ENCODE measurements at regions not wholly inside any gene's neighbourhood (a gene's known extent, or its start where the extent isn't known, plus 50 kb on each side); places are given as distances from the start of the nearest gene placed in this dataset.

DNA sequence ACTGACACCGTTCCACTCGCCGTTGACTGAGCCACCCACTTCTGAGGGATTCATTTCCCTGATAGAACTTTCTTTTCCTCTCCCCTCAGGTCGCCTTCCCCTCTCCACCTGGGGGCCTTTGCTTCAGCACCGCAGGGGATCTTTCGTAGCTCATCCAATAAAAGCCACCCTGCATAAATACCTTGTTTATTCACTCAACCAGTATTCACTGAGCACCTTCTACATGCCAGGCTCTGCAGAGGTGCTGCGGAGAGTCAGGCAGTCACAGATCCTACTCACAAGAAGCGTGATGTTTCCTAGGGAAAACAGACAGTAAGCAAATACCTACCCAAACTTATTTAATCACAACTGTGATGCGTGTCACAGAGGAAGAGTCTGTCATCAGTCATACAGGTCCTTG is 127.7 kb downstream of the TEX36 start:
- H3K4me3 ChIP-seq (ENCODE audit: low read depth, low read length): no peak overlapping the region
- DNase-seq (ENCODE audit: low read depth): no peak
- TF ChIP-seq, protein P1, sequence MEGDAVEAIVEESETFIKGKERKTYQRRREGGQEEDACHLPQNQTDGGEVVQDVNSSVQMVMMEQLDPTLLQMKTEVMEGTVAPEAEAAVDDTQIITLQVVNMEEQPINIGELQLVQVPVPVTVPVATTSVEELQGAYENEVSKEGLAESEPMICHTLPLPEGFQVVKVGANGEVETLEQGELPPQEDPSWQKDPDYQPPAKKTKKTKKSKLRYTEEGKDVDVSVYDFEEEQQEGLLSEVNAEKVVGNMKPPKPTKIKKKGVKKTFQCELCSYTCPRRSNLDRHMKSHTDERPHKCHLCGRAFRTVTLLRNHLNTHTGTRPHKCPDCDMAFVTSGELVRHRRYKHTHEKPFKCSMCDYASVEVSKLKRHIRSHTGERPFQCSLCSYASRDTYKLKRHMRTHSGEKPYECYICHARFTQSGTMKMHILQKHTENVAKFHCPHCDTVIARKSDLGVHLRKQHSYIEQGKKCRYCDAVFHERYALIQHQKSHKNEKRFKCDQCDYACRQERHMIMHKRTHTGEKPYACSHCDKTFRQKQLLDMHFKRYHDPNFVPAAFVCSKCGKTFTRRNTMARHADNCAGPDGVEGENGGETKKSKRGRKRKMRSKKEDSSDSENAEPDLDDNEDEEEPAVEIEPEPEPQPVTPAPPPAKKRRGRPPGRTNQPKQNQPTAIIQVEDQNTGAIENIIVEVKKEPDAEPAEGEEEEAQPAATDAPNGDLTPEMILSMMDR (conservative IDR thresholded peaks at IDR 0.05; ENCODE audit: low read depth, low read length): no peak

DNA sequence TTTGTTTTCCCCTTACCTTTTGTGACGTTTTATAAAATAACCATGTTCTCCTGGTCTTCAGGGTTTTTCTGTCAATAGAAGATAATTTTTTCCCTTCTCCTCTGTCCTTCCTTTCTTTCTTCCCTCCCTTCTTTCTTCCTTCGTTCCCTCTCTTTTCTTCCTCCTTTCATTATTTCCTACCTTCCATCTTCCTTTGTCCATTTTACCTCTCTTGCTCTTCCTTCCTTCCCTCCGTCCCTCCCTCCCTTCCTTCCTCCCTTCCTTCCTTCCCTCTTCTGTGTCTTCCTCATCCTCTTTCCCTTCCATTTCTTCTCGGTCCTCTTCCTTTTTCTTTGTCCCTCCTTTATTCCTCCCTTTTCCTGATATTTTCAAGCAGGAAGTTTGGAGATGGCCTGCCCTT is 128.2 kb downstream of the TEX36 start:
- TF ChIP-seq, protein P1 (conservative IDR thresholded peaks at IDR 0.05; ENCODE audit: low read depth, low read length): no peak
- H3K4me3 ChIP-seq (ENCODE audit: low read depth, low read length): no peak overlapping the region
- no peak for DNase-seq (ENCODE audit: low read depth)

DNA sequence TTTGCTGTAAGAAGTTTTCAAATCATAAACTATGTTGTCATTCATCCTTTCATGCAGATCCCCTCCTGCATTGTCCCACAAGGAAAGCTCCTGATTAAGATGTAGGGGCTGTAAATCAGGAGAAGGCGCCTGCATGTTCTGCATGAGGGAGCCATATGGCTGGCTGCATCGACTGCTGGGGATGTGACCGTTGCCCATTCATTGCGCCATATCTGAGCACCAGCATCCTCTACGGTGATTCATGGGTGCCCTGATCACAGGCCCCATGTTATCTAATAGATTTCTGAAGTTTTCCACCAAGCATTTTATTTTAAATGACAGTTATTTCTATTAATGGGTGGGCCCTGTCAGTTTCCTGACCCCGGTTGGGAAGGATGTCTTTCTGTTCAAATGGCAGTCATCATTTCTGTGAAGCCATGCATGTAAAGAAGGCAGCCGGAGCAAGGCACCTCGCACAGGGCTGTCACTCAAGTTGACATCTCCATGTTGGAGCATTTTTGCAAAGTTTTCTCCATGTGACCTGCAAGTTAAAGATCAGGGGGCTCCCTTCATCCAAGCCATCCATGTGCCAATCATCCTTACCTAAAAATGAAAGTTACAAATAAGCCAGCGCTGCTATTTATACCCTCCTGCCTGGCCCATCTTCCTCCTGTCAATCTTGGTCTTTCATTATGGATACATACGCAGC is 128.8 kb downstream of the TEX36 start:
- TF ChIP-seq, protein P1 (conservative IDR thresholded peaks at IDR 0.05; ENCODE audit: low read depth, low read length): no peak
- no peak for DNase-seq (ENCODE audit: low read depth)
- no peak overlapping the region for H3K4me3 ChIP-seq (ENCODE audit: low read depth, low read length)

DNA sequence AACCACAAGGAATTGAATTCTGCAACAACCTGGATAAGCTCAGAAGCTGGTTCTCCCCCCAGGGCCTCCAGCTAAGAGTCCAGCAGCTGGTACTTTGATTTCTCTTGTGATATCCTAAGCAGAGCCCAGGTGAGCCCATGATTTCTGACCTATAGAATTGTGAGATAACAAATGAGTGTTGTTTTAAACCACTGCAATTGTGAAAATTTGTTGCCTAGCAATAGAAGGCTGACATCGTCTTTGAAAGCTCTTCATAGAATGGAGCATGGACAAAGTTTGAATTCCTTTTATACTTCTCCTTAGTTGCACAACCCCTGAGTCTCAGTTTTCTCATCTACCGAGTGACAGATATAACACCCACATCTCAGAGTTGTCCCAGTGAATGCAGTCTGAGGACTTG is 129.9 kb downstream of the TEX36 start:
- TF ChIP-seq, protein P1 (conservative IDR thresholded peaks at IDR 0.05; ENCODE audit: low read depth, low read length): no peak
- no peak overlapping the region for H3K4me3 ChIP-seq (ENCODE audit: low read depth, low read length)
- no peak for DNase-seq (ENCODE audit: low read depth)

DNA sequence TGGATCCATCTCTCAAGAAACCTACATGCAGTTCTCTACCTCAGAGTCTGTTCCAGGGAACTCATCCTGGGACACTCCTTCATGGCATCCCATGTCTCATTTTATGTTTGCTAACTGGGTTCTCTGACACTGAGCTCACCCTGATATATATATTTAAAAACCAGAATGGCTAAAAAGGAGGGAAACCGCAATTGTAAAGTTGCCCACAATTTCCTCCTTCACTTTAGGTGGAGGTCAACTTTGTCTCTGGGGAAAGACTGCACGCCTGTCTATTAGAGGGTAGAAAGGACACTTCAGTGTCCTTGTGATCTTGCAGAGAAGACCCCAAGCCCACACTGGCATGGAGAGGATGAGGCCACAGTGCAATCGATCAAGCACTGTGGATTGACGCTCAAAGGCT is 131.7 kb downstream of the TEX36 start:
- H3K4me3 ChIP-seq (ENCODE audit: low read depth, low read length): no peak overlapping the region
- no peak for DNase-seq (ENCODE audit: low read depth)
- TF ChIP-seq, protein P1 (conservative IDR thresholded peaks at IDR 0.05; ENCODE audit: low read depth, low read length): no peak

DNA sequence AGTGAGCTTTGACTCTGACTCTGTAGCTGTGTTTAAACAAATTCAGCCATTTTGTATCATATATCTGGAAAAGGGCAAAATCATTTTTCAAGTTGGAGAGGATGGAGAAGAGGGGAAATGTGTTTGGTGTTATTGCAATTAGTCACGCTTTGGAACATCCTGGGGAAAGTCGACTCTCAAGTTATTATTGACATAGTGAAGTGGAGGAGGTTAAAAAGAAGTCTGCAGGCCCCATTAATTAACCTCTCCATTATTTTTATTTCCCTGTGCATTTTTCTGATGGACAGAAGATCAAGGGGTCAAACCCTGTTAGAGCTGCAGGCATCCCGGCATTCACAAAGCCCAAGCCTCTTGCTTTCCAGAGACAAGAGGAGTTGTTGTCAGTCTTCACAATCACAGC is 132.6 kb downstream of the TEX36 start:
- TF ChIP-seq, protein P1 (conservative IDR thresholded peaks at IDR 0.05; ENCODE audit: low read depth, low read length): no peak
- DNase-seq (ENCODE audit: low read depth): no peak
- H3K4me3 ChIP-seq (ENCODE audit: low read depth, low read length): no peak overlapping the region

DNA sequence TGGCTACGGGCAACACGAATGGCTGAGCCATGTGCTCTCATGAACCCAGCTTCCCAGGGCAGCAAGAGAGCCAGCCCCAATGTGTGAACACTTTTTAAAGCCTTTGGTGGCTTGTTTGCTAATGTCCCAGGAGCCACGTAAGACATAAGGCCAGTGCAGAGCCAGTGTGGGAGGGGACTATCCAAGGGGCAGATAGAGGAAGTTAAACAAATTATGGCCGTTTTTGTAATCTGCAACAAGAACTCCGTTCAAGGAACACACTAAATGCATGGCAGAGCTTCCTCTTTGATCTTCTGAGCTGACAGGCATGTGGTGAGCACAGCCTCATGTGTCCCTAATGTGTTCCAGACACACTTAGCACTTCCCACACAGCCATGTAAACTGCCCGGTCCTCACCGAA is 133.3 kb downstream of the TEX36 start:
- no peak for DNase-seq (ENCODE audit: low read depth)
- no peak overlapping the region for H3K4me3 ChIP-seq (ENCODE audit: low read depth, low read length)
- TF ChIP-seq, protein P1 (conservative IDR thresholded peaks at IDR 0.05; ENCODE audit: low read depth, low read length): no peak

Data from choroid plexus epithelial cell (primary cell).